H1 (cell line): ENCODE measurements at regions not wholly inside any gene's neighbourhood (a gene's known extent, or its start where the extent isn't known, plus 50 kb on each side); places are given as distances from the start of the nearest gene placed in this dataset.

Source experiments
- CTCF ChIA-PET: fragments of 300-600 bp; sonication (Branson Sonifier 250); formaldehyde crosslinking; loops from one replicate; lab custom pipeline; 2021; ENCODE audit not compliant: partially characterized antibody; lab: Charles Lee
- POLR2A ChIA-PET: fragments of 300-600 bp; sonication (Branson Sonifier 250); formaldehyde crosslinking; loops from one replicate; lab custom pipeline; 2021; ENCODE audit warnings: inconsistent platforms; ENCODE audit not compliant: partially characterized antibody; lab: Charles Lee
- DNase-seq, 2 experiments: peaks; one replicate each; pipeline versions ENCODE4 v3.0.0 to v3.0.0-alpha.2; 2010 to 2022; ENCODE audit warnings: low spot score in 2 of 2, low read depth in 1 of 2, mixed read lengths in 1 of 2
- FAIRE-seq: peaks from 2 replicates; lab custom pipeline; 2011; peaks lifted over from hg19 to GRCh38; lab: Jason Lieb, UNC
- H2AFZ ChIP-seq: 2 replicates; pipeline ENCODE4 v1.8.1; 2012; ENCODE audit warnings: low read length, inconsistent platforms
- H2AK5ac ChIP-seq: 2 replicates; pipeline ENCODE4 v1.6.1; 2013; ENCODE audit warnings: low read depth, low read length
- H2BK120ac ChIP-seq: replicated peaks from 2 replicates; pipeline ENCODE3; 2013; ENCODE audit warnings: low read depth, low read length, inconsistent platforms
- H2BK12ac ChIP-seq: 2 replicates; pipeline ENCODE4 v1.6.1; 2013; ENCODE audit warnings: low read depth, low read length
- H2BK15ac ChIP-seq: 2 replicates; pipeline ENCODE4 v1.6.1; 2013; ENCODE audit warnings: low read length
- H2BK20ac ChIP-seq: 2 replicates; pipeline ENCODE4 v1.6.1; 2013; ENCODE audit warnings: low read length
- H2BK5ac ChIP-seq: 2 replicates; pipeline ENCODE4 v1.6.1; 2013; ENCODE audit warnings: low read depth, low read length
- H3K14ac ChIP-seq: 2 replicates; pipeline ENCODE4 v1.6.1; 2013; ENCODE audit warnings: inconsistent platforms; ENCODE audit not compliant: insufficient read length
- H3K18ac ChIP-seq: 2 replicates; pipeline ENCODE4 v1.6.1; 2013; ENCODE audit warnings: low read length; ENCODE audit errors: extremely low read depth
- H3K23ac ChIP-seq: 2 replicates; pipeline ENCODE4 v1.6.1; 2013; ENCODE audit warnings: inconsistent platforms; ENCODE audit not compliant: insufficient read length
- H3K23me2 ChIP-seq: 2 replicates; pipeline ENCODE4 v1.6.1; 2013; ENCODE audit warnings: low read depth, low read length
- H3K27ac ChIP-seq: 2 replicates; pipeline ENCODE4 v1.6.1; 2011; ENCODE audit warnings: low read depth, low read length, inconsistent platforms
- H3K27me3 ChIP-seq, 4 experiments: replicated peaks in 1 of 4; 1 replicate in 1 of 4; 2 replicates in 3 of 4; pipeline versions ENCODE4 v1.6.1 to v1.8.1; 2011 to 2013; ENCODE audit warnings: low read length in 3 of 4, mild to moderate bottlenecking in 3 of 4, inconsistent platforms in 2 of 4, mixed read lengths in 2 of 4, moderate library complexity in 1 of 4; ENCODE audit not compliant: control insufficient read depth in 3 of 4, insufficient read depth in 3 of 4; ENCODE audit errors: extremely low read depth in 1 of 4
- H3K36me3 ChIP-seq, 4 experiments: 2 replicates each; pipeline versions ENCODE4 v1.6.1 to v1.8.1; 2011 to 2013; ENCODE audit warnings: mild to moderate bottlenecking in 4 of 4, low read length in 3 of 4, moderate library complexity in 2 of 4, control low read depth in 1 of 4, inconsistent platforms in 1 of 4; ENCODE audit not compliant: insufficient read depth in 4 of 4, control insufficient read depth in 2 of 4
- H3K4ac ChIP-seq: replicated peaks from 2 replicates; pipeline ENCODE3; 2013; ENCODE audit warnings: low read length, low read depth, mixed read lengths, inconsistent platforms; ENCODE audit not compliant: insufficient read length
- H3K4me1 ChIP-seq, 4 experiments: replicated peaks in 1 of 4; 1 replicate in 1 of 4; 2 replicates in 3 of 4; pipeline versions ENCODE4 v1.6.1 to v1.8.1; 2011 to 2013; ENCODE audit warnings: low read length in 3 of 4, inconsistent platforms in 2 of 4, mixed read lengths in 1 of 4; ENCODE audit not compliant: insufficient read depth in 4 of 4, control insufficient read depth in 3 of 4
- H3K4me2 ChIP-seq, 2 experiments: 2 replicates each; pipeline versions ENCODE4 v1.6.1 to v1.8.1; 2011 to 2013; ENCODE audit warnings: low read depth in 2 of 2, low read length in 2 of 2, control low read depth in 1 of 2, inconsistent platforms in 1 of 2, mild to moderate bottlenecking in 1 of 2; ENCODE audit not compliant: insufficient read depth in 1 of 2
- H3K4me3 ChIP-seq, 4 experiments: fragments of 200-600, 300-600 bp in 1 of 4; sonication (generic), shearing (Covaris generic), sonication (Bioruptor Twin) in 1 of 4; 2 replicates each; pipeline versions ENCODE4 v1.5.1 to v1.8.1; 2011 to 2016; ENCODE audit warnings: low read length in 4 of 4, low read depth in 3 of 4, control low read depth in 2 of 4, inconsistent platforms in 2 of 4, mild to moderate bottlenecking in 2 of 4, mixed read lengths in 1 of 4, moderate library complexity in 1 of 4; ENCODE audit not compliant: insufficient read depth in 2 of 4; ENCODE audit errors: extremely low read depth in 1 of 4
- H3K56ac ChIP-seq: replicated peaks from 2 replicates; pipeline ENCODE3; 2013; ENCODE audit warnings: low read depth, mild to moderate bottlenecking, mixed read lengths, low read length, inconsistent platforms; ENCODE audit not compliant: insufficient read length
- H3K79me1 ChIP-seq: 2 replicates; pipeline ENCODE4 v1.6.1; 2013; ENCODE audit warnings: low read depth, low read length, control low read depth
- H3K79me2 ChIP-seq, 2 experiments: 2 replicates each; pipeline versions ENCODE4 v1.6.1 to v1.8.1; 2012 to 2013; ENCODE audit warnings: low read length in 2 of 2, mild to moderate bottlenecking in 2 of 2, inconsistent platforms in 1 of 2; ENCODE audit not compliant: insufficient read depth in 2 of 2, control insufficient read depth in 1 of 2
- H3K9ac ChIP-seq, 4 experiments: replicated peaks in 1 of 4; 1 replicate in 1 of 4; 2 replicates in 3 of 4; pipeline versions ENCODE4 v1.6.1 to v1.8.1; 2011 to 2013; ENCODE audit warnings: low read depth in 3 of 4, low read length in 3 of 4, control low read depth in 2 of 4, mild to moderate bottlenecking in 2 of 4, moderate library complexity in 2 of 4, inconsistent platforms in 1 of 4; ENCODE audit errors: extremely low read depth in 1 of 4
- H3K9me3 ChIP-seq, 2 experiments: 2 replicates each; pipeline versions ENCODE4 v1.6.1 to v1.8.1; 2012 to 2013; ENCODE audit warnings: mild to moderate bottlenecking in 2 of 2, moderate library complexity in 2 of 2, control low read depth in 1 of 2, inconsistent platforms in 1 of 2, low read depth in 1 of 2, low read length in 1 of 2, mixed read lengths in 1 of 2; ENCODE audit not compliant: insufficient read depth in 2 of 2
- H4K20me1 ChIP-seq, 2 experiments: replicated peaks in 1 of 2; 2 replicates each; pipeline versions ENCODE3 to v1.8.1; 2011 to 2013; ENCODE audit warnings: inconsistent platforms in 2 of 2, low read length in 2 of 2, mild to moderate bottlenecking in 1 of 2; ENCODE audit not compliant: insufficient read depth in 2 of 2, control insufficient read depth in 1 of 2
- H4K5ac ChIP-seq: 2 replicates; pipeline ENCODE4 v1.6.1; 2013; ENCODE audit warnings: low read length, low read depth, mixed read lengths, inconsistent platforms; ENCODE audit not compliant: insufficient read length
- H4K8ac ChIP-seq: 2 replicates; pipeline ENCODE4 v1.8.0; 2013; ENCODE audit warnings: mild to moderate bottlenecking, moderate library complexity, low read length, inconsistent platforms; ENCODE audit not compliant: insufficient read depth; ENCODE audit errors: extremely low read depth
- H4K91ac ChIP-seq: replicated peaks from 2 replicates; pipeline ENCODE3; 2013; ENCODE audit warnings: low read length, mixed read lengths, inconsistent platforms; ENCODE audit not compliant: insufficient read length
- CBX8 ChIP-seq: fragments of 300-800, 300-1000 bp; sonication (generic); IDR thresholded peaks from 2 replicates; pipeline ENCODE4 v1.7.1; 2016; ENCODE audit warnings: low read depth, low read length, borderline replicate concordance
- CEBPB ChIP-seq: IDR thresholded peaks from 2 replicates; pipeline ENCODE4 v1.6.1; 2012; ENCODE audit warnings: low read depth, low read length
- CREB1 ChIP-seq: IDR thresholded peaks from 2 replicates; pipeline ENCODE4 v1.6.1; 2012; ENCODE audit warnings: inconsistent platforms
- CTBP2 ChIP-seq: IDR thresholded peaks from 2 replicates; pipeline ENCODE4 v1.7.0; 2011; ENCODE audit warnings: borderline replicate concordance, mild to moderate bottlenecking, moderate library complexity, mixed read lengths, low read length; ENCODE audit not compliant: insufficient read depth, insufficient read length
- MAFK ChIP-seq: IDR thresholded peaks from 2 replicates; pipeline ENCODE4 v1.6.1; 2012; ENCODE audit warnings: low read depth, mild to moderate bottlenecking, improper control_type of control experiment, low read length
- NANOG ChIP-seq: IDR thresholded peaks from 2 replicates; pipeline ENCODE4 v1.6.1; 2011; ENCODE audit warnings: low read length, low read depth, mild to moderate bottlenecking, inconsistent platforms; ENCODE audit not compliant: insufficient read depth, poor library complexity, severe bottlenecking
- PHF8 ChIP-seq: fragments of 200-600 bp; sonication (generic); conservative IDR thresholded peaks from 2 replicates; pipeline ENCODE4 v1.7.1; 2012; ENCODE audit warnings: low read depth, mild to moderate bottlenecking, inconsistent platforms, low read length, moderate library complexity
- POU5F1 ChIP-seq: IDR thresholded peaks from 2 replicates; pipeline ENCODE4 v1.6.1; 2011; ENCODE audit warnings: low read depth, mild to moderate bottlenecking, low read length, moderate library complexity
- RBBP5 ChIP-seq: IDR thresholded peaks from 2 replicates; pipeline ENCODE4 v1.7.1; 2012; ENCODE audit warnings: low read depth, mild to moderate bottlenecking, inconsistent platforms, low read length, moderate library complexity, borderline replicate concordance
- RNF2 ChIP-seq: fragments of 200-900, 300-1000 bp; sonication (generic); IDR thresholded peaks from 2 replicates; pipeline ENCODE4 v1.7.1; 2016; ENCODE audit warnings: borderline replicate concordance, low read depth, mild to moderate bottlenecking, antibody characterized with exemption, low read length; ENCODE audit not compliant: poor library complexity, severe bottlenecking; ENCODE audit errors: missing control alignments
- SP2 ChIP-seq: IDR thresholded peaks from 2 replicates; pipeline ENCODE4 v1.6.1; 2012; ENCODE audit warnings: mild to moderate bottlenecking, low read length, inconsistent platforms
- SRF ChIP-seq: IDR thresholded peaks from 2 replicates; pipeline ENCODE4 v1.6.1; 2011; ENCODE audit warnings: mild to moderate bottlenecking, low read depth, low read length, moderate library complexity
- TAF7 ChIP-seq: optimal IDR thresholded peaks from 2 replicates; pipeline ENCODE3; 2011; ENCODE audit warnings: low read depth, mild to moderate bottlenecking, inconsistent platforms, low read length, moderate library complexity, borderline replicate concordance
- USF2 ChIP-seq: IDR thresholded peaks from 2 replicates; pipeline ENCODE4 v1.6.1; 2011; ENCODE audit warnings: low read length, improper control_type of control experiment
- WGBS, 2 experiments: shearing (Covaris generic) in 1 of 2; methylation state at CpG; one replicate each; pipeline versions ENCODE4 v1.1.6 to v1.1.7; 2013 to 2015; ENCODE audit warnings: low lambda C conversion rate in 2 of 2, mixed read lengths in 2 of 2, inconsistent platforms in 1 of 2, low coverage in 1 of 2, missing lambda C conversion rate in 1 of 2; ENCODE audit not compliant: insufficient replicate concordance in 2 of 2, insufficient coverage in 1 of 2, insufficient read length in 1 of 2; ENCODE audit errors: extremely low coverage in 1 of 2, missing lambda C conversion rate in 1 of 2; 5-methylcytosine and 5-hydroxymethylcytosine counted together

GRCh38 chr10:3445648-3446047, 273.1 kb upstream of the PITRM1 start:
- Histone ChIP-seq H3K79me1 (no peaks in the 10 kb centered on the region), H4K91ac (no peak overlapping the region), H3K4me1 (no peaks in the 10 kb centered on the region), H3K18ac (no peak overlapping the region), H3K27me3 (no peaks in the 10 kb centered on the region), H4K5ac (no peak overlapping the region), H3K9me3 (no peaks in the 10 kb centered on the region; a peak in 1 of 4 replicates), H2BK15ac (no peak overlapping the region), H4K20me1 (no peaks in the 10 kb centered on the region), H3K4ac (no peak overlapping the region), H2AFZ (no peak overlapping the region), H4K8ac (no peak overlapping the region), H2BK20ac (no peak overlapping the region), H2BK120ac (no peak overlapping the region), H3K79me2 (no peaks in the 10 kb centered on the region), H3K36me3 (no peaks in the 10 kb centered on the region), H3K27ac (no peak overlapping the region), H3K4me3 (no peak overlapping the region), H2BK12ac (no peak overlapping the region), H2BK5ac (no peak overlapping the region), H3K4me2 (no peak overlapping the region), H3K9ac (no peak overlapping the region), H3K14ac (no peak overlapping the region), H3K56ac (no peak overlapping the region), H2AK5ac (no peak overlapping the region), H3K23me2 (no peaks in the 10 kb centered on the region), H3K23ac (no peak overlapping the region)
- ChIA-PET CTCF (interaction anchor here (1.0 kb wide), 1 partner anchor 10 kb away, joined by 3 read pairs; no protein-coding TSS in a partner anchor), POLR2A (no interaction called here)
- FAIRE-seq (no peak), DNase-seq (no peak)
- WGBS, 2 experiments, result 100% methylated on average over 4 of the region's 4 CpGs; no CpG with 5 or more reads in 1 of the 2 experiments
- TF ChIP-seq CEBPB (no peak), CREB1 (no peak), TAF7 (no peak), CTBP2 (no peak), PHF8 (no peak), NANOG (no peak), SP2 (no peak), USF2 (no peak), RBBP5 (no peak), POU5F1 (no peak), MAFK (no peak), RNF2 (no peak), CBX8 (no peak), SRF (no peak)
